GM18858 (cell line): ENCODE measurements at regions not wholly inside any gene's neighbourhood (a gene's known extent, or its start where the extent isn't known, plus 50 kb on each side); places are given as distances from the start of the nearest gene placed in this dataset.

Source experiments
- ATAC-seq: cut with Tn5 transposase; IDR thresholded peaks from one replicate; pipeline ENCODE4 v1.9.1; 2021; ENCODE audit not compliant: unreplicated experiment

- ATAC-seq: no peak
These were observed 250.6 kb upstream of the NDST3 start for GRCh38 chr4:117783716-117784115.

- ATAC-seq: no peak
These were observed 250.0 kb upstream of the NDST3 start for GRCh38 chr4:117784266-117784665.

GRCh38 chr4:117786566-117786965 lies 247.7 kb upstream of the NDST3 start:
- ATAC-seq: no peak

GRCh38 chr4:117793845-117794480 lies 240.3 kb upstream of the NDST3 start:
- ATAC-seq: no peak

- ATAC-seq: no peak
These were observed 237.6 kb upstream of the NDST3 start for GRCh38 chr4:117796677-117797076.

- ATAC-seq: no peak
These were observed 233.7 kb upstream of the NDST3 start for GRCh38 chr4:117800636-117801035.

GRCh38 chr4:117801756-117802155 lies 232.5 kb upstream of the NDST3 start:
- ATAC-seq: no peak

- no peak for ATAC-seq
These were observed 222.6 kb upstream of the NDST3 start for GRCh38 chr4:117811731-117812130.

- no peak for ATAC-seq
These were observed 219.7 kb upstream of the NDST3 start for GRCh38 chr4:117814277-117815246.

DNA sequence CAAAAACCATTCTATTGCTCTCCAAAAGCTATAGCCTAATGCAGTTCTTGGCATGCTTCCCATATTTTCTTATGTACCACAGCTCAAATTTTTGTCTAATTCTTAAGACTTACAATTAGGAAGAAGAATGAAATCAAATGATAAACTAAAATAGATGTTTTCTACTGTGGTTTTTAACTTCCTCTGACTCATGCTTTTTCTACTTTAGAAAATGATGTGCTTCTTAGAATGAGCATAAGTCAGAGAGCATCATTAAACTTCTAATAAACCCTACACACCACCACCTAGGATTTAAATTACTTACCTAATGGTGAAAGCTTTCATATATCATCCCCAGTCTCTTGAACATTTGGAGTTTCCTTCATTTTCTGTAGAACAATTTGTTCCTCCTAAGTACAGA lies 217.0 kb upstream of the NDST3 start:
- no peak for ATAC-seq

GRCh38 chr4:117821834-117822233 lies 212.5 kb upstream of the NDST3 start:
- ATAC-seq: no peak

DNA sequence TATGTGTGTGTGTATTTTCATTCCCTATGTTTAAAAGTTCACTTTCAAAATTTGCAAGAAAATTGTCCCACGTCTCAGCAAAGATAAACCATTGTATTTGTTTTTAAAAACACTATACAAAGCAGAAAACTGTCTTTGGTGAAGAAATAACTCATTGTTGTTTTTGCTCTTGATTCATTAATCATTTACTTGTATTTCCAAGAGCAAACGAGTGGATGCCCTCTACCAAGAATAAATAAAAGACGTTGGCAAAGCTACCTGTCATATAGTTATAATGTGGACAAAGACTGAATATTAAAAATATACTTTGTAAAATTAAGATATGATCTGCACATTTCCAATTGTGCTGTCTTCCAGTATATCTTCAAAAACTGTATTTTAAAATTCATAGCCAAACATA lies 210.9 kb upstream of the NDST3 start:
- ATAC-seq: no peak

DNA sequence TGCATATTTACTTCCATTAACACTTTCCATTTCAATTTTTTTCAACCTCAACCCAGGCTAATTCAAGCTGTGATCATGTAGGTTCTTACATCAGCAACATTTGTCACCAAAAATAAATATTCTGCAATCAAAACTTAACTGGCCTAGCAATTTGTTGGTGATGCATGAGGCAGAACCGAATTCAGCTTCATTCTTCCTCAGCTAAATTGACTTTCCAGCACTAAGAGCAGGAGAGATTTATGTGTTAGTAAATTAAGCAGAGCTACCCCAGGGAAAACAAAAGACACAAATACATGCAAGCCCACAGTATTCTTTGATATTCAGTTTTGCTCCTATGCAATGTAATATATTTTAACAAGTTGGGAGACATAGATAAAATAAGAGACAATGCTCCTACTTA lies 208.7 kb upstream of the NDST3 start:
- no peak for ATAC-seq

- ATAC-seq: no peak
These were observed 203.1 kb upstream of the NDST3 start for GRCh38 chr4:117831060-117831683.

DNA sequence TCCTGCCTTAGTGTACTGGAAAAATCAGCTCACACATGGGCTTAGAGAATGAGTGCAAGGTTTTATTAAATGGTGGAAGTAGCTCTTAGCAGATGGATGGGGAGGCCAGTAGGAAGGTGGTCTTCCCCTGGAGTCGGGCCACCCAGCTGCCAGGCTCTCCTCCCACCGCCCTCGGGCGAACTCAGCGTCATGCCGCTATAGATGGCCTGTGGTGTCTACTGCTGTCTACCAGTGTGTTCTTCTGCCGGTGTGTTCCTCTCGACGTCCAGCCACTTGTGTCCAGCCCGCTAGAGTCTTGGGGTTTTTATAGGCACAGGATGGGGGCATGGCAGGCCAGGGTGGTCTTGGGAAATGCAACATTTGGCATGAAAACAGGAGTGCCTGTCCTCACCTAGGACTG lies 198.7 kb upstream of the NDST3 start:
- ATAC-seq: no peak

DNA sequence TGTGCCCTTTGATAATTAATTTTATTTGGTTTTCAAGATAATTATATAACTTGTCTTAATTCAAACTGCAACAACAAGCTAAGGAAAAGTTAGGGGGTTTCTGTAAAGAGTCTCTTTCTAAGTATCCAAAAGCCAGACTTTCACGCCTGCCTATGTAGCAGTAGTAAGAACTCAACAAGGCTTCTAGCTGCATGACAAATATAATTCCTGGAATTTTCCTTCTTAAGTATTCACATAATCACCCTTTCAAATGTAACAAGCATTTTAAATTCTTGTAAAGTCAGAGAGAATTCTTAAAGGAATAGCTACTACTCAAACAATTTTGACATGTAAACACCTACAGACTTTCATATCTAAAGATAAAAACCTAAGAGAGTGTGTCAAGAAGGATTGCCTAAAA lies 189.7 kb upstream of the NDST3 start:
- ATAC-seq: no peak

DNA sequence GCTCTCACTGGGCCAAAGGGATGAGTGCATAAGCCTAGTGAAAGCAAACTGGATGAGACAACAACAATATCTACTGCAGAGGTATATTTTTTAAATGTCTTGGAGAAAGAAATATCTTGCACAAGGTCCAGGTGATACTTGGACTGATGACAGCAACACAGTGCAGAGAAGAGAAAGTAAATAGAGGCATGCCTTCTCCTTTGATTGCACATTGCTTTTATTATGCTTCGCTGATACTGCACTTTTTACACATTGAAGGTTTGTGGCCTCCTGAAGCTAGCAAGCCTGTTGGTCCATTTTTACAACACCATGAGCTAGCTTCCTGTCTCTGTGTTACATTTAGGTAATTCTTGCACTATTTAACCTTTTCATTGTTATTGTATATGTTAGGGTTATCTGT lies 189.0 kb upstream of the NDST3 start:
- ATAC-seq: no peak

- no peak for ATAC-seq
These were observed 186.4 kb upstream of the NDST3 start for GRCh38 chr4:117847849-117848248.

GRCh38 chr4:117868201-117868600 lies 166.1 kb upstream of the NDST3 start:
- ATAC-seq: no peak

- no peak for ATAC-seq
These were observed 160.5 kb upstream of the NDST3 start for GRCh38 chr4:117873779-117874178.

DNA sequence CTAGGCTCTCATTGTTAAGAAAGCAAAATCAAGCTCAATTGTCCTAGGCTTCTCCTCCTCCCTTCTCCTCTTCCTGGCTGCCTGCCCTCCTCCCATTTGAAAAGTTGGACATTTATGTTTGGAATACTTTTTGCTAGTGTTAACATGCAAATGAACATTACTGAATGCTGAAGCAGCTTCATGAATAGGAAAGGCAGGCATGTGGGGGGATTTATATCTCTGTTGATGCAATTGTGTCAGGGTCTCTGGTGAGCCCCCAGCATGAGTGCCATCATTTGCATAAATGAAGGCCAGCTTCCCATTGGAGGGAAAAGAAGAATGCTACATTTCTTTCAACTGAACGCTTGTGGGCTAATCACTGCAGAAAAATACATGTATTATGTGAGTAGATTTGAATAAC lies 160.1 kb upstream of the NDST3 start:
- no peak for ATAC-seq

DNA sequence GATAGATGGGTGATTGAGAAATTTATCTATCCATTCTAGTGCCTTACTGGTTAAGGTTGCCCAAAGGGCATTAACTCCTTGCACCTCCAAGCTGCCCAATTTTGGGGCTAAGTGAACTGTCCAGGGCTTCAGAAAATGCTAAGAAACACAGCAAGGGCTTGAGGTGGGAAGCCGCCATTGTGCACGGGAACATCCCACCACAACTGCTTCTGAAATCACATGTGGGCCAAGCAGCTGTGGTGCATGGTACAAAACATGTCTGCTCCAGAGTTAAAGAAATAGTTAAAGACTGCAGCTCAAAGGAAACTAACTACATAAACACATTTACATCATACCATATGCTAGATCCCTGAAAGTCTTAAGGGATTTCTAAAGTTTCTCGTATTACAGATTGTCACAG lies 144.3 kb upstream of the NDST3 start:
- ATAC-seq: no peak
